ENCODE measurements at regions not wholly inside any gene's neighbourhood (a gene's known extent, or its start where the extent isn't known, plus 50 kb on each side); places are given as distances from the start of the nearest gene placed in this dataset.

DNA sequence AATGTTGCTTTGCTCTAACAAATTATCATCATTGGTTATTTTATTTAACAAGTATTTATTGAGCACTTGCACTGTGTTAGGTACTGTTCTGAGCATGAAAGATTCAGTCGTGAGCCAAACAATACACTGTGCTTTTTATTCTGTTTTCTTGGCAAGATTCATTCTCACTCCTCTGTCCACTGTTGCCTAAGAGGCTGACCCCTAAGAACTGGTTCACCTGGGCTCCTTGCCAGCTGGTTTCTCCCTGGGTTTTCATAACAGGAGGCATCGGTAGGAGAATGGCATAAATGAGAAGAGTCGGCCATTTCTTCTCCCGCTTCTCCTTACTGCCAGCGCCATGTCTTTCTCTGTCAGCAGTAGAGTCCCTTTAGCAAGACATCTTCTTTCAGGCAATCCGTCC is 243.7 kb upstream of the DIAPH2 start:
- TF ChIP-seq GATA2 (IDR thresholded peaks at IDR 0.05; ENCODE audit: low read depth, low read length) (no peak), GATA3 (IDR thresholded peaks at IDR 0.05; ENCODE audit: low read depth, low read length) (no peak)

Data from SH-SY5Y (cell line).